ENCODE measurements at regions not wholly inside any gene's neighbourhood (a gene's known extent, or its start where the extent isn't known, plus 50 kb on each side); places are given as distances from the start of the nearest gene placed in this dataset.
"Not testable (repeated sequence)": the region's sequence is repeated elsewhere in the genome, so short reads cannot be mapped to it uniquely, and the experiment has no call there.

DNA sequence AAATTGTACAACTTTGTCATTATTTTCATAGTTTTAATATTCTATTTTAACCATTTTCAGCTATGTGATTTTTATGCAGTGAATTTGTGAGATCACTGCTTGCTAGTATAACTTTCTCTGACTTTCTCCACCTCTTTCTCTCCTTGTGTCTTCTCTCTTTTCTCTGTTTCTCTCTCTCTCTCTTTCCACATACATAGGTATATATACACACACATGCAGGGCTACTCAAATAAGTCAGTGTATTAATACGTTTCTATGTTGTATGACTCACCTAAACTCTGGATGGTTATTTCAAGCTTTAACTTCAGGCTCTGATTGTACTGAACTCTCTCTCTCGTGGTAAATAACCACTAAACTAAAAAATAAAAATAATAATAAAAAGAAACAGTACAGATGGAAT, 1389.3 kb upstream of the ALCAM start:
- DNase-seq: no peak

DNA sequence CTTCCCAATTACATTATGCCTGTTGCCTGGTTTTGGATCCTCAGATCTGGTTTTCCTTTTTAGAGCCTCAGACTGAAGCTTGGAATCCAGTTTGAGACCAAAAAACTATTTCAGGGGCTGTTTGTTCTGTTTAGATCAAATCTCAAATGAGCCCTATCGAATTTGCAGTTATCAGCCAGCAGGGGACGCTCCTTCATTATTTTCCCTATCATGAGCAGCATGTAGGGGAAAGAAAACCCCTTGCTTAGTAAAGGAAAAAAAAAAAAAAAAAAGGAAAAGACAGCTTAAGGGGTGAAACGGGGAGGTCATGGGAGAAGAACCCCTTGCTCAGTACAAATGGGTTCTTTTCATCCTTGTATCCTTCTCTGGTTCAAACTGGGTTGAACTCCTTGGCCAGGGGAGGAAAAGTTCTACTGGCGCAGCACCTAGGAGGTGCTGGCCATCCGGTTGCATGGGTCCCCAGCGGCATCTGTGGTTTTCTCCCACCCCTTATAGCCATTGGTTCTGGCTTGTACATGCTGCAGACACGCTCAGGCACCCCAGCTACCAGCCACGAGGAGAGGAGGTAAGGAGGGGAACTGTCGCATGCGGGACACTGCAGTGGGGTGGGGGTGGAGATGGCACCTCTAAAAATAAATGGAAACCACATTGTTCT, 1375.1 kb upstream of the ALCAM start:
- no peak for DNase-seq

DNA sequence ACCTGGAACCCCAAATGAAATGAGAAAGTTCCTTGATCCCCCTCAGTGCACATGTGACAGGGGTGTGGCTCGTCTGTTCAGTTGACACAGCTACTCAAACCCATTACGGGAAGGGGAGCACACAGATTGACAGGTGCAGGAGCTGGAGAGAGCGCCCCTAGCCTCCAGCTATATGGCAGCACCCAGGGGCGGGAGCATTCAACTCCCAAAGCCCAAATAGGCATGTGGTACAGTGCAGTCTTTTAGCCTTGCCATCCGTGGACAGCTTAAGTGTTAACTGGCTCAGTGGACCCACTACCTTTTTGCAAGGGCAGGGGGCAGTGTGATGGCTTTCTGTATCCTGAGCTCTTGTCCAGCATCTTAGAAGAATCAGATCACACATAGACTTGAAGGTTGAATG, 1374.2 kb upstream of the ALCAM start:
- no peak for DNase-seq

DNA sequence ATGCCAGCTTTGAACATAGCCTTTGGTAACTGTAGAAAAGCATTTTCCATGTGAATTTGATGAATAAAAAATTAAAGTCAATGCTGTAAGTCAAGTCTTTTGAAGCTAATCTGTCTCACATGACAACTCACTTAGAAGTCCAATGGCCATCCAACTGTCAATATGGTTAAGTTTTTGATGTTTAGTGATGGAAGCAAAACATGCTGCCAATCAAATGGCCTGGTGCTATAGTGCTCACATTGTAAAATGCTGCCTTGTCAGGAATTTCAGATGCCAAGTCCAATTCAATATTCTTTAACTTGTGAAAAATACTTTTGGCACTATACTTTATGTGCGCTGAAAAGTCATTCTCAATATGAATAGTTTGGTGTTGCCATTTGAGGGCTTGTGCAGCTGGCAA, 1361.8 kb upstream of the ALCAM start:
- DNase-seq: no peak

DNA sequence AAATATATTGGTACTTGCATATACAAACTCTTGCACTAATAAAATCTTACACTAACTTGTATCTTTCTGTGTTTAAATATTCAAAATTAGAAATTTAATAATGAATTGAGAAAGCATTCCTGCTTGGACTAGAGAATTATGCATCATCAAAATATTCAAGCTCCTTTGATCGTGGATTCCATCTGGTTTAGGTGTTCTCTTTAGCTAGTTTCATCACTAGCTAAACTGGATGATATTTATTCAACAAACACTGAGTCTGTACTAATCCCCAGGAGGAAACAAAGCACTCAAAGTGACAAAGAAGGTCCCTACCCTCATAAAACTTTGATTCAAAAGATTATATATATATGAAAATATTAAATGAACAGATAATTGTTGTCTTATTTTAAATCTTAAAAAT, 1360.9 kb upstream of the ALCAM start:
- DNase-seq: no peak

DNA sequence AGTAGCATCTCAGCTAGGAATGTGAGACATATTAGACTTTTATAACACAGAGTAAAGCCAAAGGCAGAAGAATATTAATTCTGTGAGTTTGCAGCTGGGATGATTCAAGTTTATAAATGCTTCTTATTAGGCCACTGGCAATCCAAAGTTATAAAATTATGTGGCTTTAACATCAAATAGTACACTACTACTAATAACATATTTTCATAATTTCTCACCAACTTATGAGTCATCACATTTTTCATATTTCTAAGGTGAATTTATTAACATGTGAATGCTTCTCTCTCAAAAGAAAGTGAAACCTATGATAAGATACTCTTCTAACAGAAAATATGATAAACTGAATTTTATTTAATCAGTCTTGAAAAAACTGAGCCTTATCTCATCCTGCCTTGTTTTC, 1348.2 kb upstream of the ALCAM start:
- DNase-seq: no peak

DNA sequence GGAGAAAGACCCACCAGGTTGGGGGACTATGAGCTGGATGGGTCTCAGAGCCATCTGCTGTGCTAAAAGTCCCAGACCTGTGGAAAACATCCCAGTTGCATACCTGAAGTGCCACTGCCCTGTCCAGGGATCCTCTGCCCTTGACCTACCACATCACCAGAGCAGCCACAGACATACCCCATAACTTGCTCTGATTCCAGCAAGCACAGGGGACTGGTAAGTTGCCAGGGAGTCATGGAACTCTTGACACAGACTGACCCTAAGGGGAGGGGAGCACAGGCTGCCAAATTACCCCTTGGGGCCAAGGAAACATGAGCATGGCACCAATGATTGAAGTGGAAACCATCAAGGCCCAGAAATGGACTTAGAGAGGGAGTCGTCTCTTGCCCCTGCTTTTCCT, 1335.1 kb upstream of the ALCAM start:
- no peak for DNase-seq

DNA sequence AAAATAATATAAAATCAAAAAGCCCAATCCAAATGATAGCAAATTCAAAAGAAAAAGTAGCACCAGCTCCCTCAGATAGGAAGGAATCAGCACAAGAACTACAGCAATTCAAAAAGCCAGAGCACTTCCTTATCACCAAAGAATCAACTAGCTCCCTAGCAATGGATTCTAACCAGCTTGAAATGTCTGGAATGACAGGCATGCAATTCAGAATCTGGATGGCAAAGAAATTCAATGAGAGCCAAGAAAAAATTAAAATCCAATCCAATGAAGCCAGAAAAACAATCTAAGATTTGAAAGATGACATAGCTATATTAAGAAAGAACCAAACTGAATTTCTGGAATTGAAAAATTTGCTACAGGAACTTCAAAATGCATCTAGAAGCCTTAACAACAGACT, 1334.4 kb upstream of the ALCAM start:
- no peak for DNase-seq

DNA sequence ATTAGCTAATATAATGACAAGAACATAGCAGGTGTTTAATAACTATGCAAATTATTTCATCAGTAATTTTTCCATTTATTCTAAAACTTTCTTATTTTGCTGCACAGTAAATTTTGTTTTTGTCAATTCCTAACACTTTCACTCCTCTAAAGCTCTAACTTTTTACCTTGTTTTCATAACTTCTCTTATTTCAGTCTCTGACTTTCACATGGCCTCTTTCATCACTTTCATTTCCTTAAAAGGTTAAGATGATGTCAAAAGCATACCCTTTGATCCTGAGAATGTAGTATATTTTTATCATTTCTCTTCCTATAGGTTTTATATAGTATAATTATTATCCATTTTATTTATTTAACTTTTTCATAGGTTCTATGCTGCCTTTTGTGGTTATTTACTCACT, 1325.8 kb upstream of the ALCAM start:
- no peak for DNase-seq

DNA sequence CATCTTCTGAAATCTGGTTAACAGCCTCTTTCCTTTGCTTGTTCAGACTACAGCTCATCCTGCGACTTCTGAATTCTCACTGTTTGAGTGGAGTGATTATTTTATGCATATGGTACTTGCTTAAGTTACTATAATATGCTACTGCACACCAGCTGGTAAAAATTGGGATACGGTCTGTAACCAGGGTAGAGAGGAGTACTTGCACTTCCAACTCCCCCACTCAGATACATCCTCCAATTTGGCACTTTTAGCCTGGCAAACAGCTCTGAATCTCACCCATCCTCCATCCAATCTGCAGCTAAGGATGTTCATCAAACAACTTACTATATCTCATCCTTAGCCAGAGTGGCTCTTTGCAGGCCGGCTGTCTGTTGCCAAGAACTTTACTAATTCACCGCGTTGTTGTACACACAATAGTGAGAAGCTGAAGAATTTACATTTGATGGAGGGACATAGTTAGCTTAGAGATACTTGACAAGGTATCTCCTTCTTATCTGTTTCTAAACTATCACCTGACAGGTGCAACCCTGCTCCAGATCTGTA, 1323.6 kb upstream of the ALCAM start:
- DNase-seq: not testable (repeated sequence)

DNA sequence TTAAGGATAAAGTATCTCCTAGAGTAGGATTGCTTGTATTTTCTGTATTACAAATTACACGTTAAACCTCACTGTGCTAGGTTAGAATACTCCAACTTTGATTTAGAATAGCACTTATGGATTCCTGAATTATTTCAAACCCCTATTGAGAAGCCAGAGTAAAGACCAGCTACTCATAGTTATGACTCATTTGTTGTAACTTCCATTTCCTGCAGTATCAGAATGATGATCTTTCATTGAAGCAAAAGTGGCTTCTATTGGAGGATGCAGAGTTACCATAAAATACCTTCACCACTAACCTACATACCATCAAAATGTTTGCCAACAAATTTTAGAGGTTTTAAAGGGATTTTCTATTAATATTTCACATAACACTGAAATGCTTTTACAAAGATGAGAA, 1322.7 kb upstream of the ALCAM start:
- DNase-seq: no peak

DNA sequence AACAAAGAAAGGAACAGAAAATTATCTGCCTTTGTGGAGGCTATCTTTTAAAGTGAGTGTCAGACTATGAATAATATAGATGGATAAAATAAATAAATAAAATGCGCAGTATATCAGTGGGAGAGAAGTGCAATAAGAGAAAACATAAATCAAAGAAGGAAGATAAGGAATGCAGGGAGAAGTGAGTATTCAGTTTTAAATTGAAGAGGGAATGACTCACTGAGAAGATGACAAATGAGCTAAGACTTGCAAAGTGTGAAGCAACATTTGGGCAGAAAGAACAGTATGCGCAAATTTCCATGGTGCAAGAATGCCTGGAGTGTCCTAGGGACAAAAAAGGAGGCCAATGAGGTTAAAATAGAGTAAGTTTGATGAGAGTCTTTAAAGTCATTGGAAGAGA, 1300.1 kb upstream of the ALCAM start:
- DNase-seq: no peak

DNA sequence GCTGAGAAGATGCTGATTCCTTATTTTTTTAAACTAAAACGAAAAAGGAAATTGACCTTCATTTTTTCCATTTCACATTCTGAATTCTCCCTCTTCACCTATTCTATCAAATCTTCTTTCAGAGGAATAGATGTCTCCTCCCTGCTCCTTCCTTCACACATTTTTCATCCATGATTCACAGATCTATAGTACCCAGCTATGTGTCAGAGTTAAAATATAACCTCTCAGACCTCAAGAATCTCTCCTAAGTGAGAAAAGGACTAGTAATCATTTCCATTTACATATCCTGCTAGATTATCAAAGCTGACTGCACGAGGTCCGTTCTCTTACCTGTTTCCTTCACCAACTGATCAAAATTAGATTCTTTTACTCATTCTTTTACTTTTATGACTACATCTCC, 1297.6 kb upstream of the ALCAM start:
- no peak for DNase-seq

DNA sequence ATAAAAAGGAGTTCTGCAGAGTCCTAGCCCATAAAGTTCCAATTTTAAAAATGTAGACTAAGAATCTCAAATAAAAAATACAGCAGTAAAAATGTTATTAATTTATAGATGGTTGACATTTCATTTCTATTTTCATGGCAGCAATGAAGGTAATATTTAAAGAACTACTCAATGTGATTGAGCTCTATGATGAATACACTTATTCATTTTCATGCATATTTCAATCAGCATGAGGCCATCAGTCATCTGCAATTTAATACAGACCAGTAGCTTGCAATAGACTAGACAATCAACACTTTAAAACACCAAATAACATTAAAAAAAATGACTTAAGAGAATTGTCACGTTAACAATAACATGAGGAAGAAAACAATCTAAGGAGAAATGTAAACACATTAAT, 1295.8 kb upstream of the ALCAM start:
- DNase-seq: no peak

DNA sequence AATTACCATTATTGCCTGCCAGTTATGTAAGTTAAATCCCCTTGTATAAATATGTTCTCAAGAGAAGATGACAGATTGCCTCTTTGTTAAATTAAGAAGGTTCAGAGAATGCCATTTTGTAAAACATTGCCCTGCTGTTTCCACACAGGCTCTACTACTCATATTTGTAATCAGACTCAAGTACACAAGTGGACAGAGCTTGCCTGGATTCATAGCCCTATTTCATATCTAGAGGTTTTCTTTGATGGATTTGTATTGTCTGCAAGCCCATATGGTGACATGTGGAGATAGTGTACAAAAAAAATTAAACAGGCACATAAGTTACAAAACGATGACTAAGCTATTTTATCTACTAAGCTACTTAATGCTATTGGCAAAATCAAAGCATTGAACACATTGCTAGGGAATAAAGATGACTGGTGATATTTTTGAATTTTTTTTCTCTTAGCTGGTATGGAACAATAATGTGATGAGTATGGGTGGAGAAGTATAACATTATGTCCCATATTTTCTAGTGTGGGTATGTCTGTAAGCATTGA, 1286.6 kb upstream of the ALCAM start:
- no peak for DNase-seq

DNA sequence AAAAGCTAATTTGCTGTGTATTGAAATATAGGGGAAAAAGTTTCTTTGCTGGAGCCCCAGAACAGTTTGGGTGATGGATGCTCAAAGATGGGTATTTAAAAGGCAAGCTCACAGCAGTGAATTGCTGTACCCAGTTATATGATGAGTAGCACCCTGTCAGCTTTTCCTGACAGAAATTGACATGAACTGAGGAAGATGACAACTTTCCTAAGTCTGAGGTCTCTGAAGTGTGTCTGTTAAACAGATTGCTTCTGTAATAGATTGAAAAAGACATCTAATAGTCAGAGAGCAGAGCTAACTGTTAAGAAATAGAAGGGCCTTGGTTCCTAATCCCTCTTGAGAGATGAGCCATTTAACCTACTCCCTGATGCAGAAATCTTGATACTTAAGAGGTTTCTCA, 1278.0 kb upstream of the ALCAM start:
- DNase-seq: no peak

DNA sequence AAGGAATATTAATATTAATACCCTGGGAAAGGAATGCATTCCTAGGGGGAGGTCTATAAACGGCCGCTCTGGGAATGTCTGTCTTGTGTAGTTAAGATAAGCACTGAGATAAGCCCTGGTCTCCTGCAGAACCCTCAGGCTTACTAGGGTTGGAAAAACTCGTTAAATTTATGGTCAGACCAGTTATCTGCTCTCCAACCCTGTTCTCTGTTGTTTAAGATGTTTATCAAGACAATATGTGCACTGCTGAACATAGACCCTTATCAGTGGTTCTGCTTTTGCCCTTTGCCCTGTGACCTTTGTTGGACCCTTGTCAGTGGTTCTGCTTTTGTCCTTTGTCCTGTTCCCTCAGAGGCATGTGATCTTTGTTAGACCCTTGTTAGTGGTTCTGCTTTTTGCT, 1276.7 kb upstream of the ALCAM start:
- not testable (repeated sequence) for DNase-seq

DNA sequence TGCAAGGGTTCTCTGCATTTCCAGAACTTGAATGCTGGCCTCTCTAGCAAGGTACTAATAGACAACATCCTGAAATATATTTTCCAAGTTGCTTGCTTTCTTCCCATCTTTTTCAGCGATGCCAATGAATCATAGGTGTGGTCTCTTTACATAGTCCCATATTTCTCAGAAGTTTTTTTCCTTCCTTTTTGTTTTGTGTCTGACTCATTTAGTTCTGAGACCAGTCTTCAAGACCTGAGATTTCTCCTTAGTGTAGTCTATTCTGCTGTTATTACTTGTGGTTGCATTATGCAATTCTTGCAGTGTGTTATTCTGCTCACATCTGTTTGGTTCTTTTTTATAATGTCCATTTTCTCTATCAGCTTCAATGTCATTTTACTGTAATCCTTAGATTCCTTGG, 1265.0 kb upstream of the ALCAM start:
- no peak for DNase-seq

DNA sequence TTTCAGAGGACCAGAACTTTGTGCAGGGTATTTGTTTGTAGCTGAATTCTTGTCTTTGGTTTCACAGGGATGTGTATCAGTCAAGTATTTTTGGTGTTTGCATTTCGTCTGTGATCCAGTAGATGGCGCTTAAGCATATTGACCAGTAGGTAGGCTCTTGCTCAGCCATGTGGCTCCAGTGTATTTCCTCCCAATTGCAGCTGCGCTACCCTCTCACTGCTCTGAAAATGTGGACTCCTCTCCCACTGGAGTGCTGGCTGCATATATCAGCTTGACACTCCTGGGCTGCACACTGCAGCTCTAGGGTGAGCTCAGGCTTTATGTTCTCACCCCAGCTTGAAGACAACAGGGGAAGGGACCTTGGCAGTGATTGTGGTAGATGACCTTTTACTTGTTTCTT, 1264.3 kb upstream of the ALCAM start:
- peak; percentile 28 for DNase-seq

DNA sequence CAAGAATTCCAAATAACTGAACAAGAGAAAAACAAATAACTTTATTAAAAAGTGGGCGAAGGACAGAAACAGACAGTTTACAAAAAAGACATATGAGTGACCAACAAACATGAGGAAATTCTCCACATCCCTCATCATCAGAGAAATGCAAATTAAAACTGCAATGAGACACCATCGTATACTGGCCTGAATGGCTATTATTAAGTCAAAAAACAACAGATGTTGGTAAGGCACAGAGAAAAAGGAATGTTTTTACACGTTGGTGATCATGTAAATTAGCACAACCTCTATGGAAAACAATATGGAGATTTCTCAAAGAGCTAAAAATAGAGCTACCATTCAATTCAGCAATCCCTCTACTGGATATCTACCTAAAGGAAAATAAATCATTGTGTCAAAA, 1260.4 kb upstream of the ALCAM start:
- no peak for DNase-seq

DNA sequence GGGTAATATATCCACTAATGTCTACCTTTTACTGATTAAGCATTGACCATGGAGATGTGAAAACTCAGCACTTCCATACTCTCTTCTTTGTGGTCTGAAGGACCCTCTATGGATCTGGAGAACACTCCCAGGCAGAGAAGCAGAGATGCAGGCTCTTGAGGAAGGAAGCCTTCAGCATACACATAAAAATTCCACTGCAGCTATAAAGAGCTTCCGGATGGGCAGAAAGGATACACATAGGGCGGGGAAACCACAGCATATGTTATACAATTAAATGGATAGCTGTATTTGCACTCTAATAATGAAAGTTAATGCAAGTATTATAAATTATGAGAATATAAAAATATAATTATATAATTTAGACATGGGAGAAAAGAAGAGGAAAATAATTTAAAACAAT, 1258.2 kb upstream of the ALCAM start:
- no peak for DNase-seq

DNA sequence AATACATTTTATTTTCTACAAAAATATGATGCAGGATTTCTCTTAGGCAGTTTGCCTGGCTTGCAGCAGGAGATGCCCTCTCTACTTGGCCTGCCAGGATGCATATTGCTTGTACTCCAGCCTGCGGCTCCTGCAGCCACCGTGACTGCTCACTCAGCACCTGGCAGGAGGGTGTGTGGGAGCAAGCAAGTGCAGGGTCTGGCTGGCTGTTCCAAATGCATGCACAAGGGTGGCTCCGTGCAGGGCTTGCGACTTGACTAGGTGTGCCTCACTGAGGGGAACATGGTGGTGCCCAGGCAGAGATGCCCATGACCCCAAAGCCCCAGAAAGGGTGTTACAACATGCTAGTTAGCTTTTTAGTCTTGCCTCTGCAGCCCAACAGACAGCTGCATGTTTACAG, 1240.2 kb upstream of the ALCAM start:
- no peak for DNase-seq

DNA sequence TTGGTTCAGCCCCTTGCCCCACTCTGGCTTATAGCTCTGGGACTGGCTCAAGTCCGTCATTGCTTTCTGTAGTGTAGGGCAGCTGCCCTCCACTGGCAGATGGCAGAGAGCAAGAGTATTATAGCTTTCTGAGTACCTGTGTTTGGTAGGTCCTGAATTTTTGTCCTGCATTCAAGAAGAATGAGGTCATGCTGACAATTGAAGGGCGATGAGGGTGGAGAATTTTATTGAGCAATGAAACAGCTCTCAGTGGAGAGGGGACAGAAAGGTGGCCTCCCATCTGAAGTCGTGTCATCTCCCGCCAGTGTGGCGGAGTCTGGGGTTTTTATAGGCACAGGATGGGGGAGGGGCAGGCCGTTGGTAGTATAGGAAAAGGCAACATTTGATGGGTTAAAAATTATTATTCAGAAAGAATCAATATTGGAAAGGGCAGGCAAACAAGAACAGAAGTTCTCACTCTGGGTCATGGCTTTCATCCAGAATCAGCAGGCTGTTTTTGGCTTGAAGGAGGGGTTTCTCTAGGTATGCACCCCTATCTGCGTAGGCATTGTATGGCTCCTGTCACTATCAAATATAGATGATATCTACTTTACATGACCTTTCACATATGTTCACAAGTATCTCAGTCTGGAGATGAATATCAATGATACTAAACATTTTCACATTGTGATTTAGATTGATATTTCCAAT, 1239.7 kb upstream of the ALCAM start:
- DNase-seq: no peak

DNA sequence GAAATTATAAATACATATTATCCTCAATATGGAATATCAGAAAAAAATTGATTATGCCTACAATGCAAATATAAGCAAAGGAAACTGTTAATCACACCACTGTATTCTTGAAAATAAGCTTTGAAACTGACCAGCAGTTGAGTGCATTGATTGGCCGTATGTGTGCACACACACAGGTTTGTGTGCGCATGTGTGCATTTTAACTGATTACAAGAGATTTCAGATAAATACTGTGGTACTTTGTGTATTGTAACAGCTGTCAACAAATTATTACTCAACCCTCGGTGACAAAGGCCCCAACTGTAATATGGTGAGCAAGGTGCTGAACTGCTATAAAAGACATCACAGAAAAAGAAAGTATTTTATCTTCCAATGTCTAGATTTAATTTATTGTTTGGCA, 1238.9 kb upstream of the ALCAM start:
- DNase-seq: no peak
